GM18517 (cell line): ENCODE measurements at regions not wholly inside any gene's neighbourhood (a gene's known extent, or its start where the extent isn't known, plus 50 kb on each side); places are given as distances from the start of the nearest gene placed in this dataset.

Source experiments
- ATAC-seq: cut with Tn5 transposase; IDR thresholded peaks from one replicate; pipeline ENCODE4 v1.9.1; 2021; ENCODE audit warnings: mild to moderate bottlenecking, moderate library complexity; ENCODE audit not compliant: unreplicated experiment

GRCh38 chrX:38886112-38886511, 84.9 kb downstream of the MID1IP1 start:
- no peak for ATAC-seq

DNA sequence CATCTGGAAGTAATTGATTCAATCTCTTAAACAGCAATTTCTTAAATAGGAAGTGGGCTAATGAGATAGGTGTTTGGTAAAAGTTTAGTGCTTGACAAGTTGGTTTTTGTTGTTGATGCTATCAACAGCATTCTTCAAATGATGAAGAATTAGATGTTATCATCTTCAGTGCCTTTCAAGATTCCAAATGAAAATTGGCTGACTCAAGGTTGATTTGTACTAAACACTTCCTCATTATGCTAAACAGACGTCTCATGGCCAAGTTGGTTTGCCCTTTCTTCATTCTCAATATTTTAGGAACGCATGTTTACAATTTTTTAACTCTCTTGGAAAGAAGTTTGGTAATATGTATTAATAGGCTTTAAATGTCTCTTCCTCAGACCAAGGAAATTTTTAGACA, 86.0 kb downstream of the MID1IP1 start:
- ATAC-seq = no peak

- no peak for ATAC-seq
Observed at GRCh38 chrX:38890326-38890725, 89.1 kb downstream of the MID1IP1 start.

- ATAC-seq = no peak
Observed at GRCh38 chrX:38890963-38891362, 89.7 kb downstream of the MID1IP1 start.

DNA sequence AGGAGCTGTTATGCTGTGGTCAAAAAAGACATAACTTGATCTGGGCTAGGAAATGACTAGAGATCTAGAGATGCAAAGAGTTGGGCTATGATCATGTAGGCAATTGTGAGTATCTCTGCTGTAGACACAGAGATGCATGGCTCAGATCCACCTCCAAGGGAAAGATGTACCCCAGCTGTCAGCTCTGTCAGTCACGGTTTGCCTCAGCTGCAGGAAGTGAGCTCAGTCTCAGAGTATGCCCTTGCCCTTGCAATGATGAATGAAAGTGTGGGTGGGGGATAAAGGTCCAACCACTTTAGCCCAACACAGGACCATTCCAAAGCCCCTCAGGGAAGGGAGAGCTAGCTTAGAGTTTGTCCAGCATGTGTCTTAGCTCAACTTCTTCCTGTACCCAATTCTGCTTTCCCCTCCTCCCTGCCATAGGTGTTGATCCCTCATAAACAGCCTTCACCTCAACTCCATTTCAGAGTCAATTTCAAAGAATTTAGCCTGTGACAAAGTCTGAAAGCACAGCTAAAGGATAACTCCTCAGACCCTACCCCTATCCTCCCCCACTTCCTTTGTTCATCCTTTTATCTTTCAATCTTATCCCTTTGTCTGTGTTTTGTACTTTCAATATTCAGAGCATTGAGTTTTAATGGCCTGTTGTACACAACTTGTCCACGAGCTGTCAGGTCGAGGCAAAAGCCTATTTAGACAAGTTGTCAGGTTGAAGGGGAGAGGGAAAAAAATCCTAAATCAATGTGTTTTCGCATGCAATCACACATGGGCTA, 90.6 kb downstream of the MID1IP1 start:
- ATAC-seq = peak; percentile 87

DNA sequence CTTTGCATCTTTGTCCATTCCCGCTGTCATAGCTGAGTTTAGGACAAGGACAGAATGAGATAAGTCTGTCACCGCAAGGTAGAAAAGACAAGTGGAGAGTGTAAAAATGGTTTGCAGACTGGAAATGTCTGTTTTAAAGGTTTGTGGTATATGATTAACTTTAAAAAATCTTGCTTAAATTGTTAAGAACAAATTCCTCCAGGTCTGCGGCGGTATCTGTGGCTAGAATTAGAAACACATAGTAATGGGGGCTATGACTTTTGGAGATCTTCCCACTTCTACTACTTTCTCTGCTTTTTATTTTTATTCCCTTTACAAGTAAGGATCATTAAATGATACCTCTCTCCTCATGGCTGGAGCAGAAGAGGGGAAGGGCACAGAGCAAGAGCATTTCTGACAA, 92.2 kb downstream of the MID1IP1 start:
- ATAC-seq = no peak

GRCh38 chrX:38895775-38896174, 94.5 kb downstream of the MID1IP1 start:
- ATAC-seq = no peak

GRCh38 chrX:38896724-38897298, 95.6 kb downstream of the MID1IP1 start:
- peak; percentile 71 for ATAC-seq

DNA sequence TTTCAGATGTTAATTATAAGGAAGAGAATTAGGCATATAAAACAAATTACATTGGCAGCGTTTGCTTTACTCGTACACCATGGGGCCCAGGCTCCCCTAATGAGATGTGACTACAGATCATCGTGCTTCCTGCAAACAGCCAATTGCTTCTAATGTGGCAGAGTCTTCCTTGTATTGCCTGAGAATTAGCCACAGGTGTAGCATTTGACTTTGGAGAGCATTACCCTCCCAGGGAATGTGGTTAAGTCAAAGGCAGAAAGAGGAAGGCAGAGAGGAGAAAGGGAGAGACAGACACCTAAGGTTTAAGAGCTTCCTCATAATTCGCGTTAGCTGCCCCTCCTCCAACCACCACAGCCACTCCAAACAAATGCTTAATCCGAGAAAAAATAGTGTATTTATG, 97.0 kb downstream of the MID1IP1 start:
- ATAC-seq = no peak

DNA sequence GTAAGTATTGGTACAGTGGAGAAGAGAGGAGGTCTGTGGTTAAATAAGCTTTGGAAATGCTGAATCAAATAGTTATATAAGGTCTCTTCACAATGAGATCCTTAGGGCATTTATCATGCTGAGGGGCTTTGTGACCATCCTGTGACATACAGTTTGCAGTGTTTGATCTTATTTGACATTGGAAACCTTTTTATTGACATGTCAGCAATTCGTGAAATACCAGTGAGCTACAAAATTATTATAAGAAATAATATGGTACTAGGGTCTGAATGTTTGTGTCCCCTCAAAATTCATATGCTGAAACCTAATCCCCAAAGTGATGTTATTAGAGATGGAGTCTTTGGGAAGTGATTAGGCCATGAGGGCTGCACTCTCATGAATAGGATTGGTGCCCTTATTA, 98.4 kb downstream of the MID1IP1 start:
- no peak for ATAC-seq

- ATAC-seq = no peak
Observed at GRCh38 chrX:38900719-38901118, 99.5 kb downstream of the MID1IP1 start.

- ATAC-seq = no peak
Observed at GRCh38 chrX:38902972-38903492, 101.8 kb downstream of the MID1IP1 start.

DNA sequence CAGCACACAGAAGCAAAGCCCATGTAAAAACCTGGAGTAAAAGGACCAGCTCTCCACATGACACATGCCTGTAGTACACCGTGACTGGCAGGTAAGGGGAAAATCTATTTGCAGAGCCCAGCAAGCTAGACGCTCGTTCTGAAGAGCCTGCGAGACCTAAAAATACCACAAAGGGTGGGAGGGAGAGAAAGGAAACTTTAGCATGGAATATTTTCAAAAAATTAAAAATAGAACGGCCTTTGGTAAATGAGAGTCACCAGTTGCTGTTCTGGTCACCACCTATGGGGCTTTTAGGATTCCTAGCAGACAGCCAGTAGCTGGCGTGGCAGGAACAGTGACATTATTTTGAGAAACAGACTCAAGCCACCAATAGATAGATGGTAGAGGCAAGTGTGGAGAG, 115.5 kb downstream of the MID1IP1 start:
- ATAC-seq = no peak

GRCh38 chrX:38917954-38918353, 116.7 kb downstream of the MID1IP1 start:
- ATAC-seq = no peak

- no peak for ATAC-seq
Observed at GRCh38 chrX:38919202-38919601, 117.9 kb downstream of the MID1IP1 start.

- ATAC-seq = no peak
Observed at GRCh38 chrX:38919853-38920528, 118.7 kb downstream of the MID1IP1 start.

DNA sequence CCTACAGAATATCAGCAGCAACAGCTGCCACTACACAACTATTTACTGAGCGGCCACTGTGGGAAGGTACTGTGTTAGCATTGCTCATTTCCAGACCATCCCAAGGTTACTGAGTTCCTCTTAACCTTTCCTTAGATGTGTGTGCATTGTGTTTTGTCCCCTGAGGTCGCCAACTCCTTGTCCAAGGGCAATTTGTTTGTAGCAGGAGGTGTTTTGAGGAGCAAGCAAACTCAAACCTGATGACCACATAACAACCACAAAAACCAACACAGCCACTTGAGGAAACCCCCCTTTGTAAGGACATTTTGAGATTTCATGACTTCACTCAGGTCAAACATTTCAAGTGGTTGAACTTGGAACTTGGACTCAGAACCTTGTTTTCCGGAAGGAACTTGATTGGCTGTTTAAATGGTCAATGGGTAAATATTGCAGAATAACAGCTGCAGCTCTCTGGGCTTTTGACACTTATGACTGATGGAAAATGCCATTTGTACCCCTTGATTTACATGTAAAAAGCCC, 122.3 kb downstream of the MID1IP1 start:
- ATAC-seq = peak; percentile 50

DNA sequence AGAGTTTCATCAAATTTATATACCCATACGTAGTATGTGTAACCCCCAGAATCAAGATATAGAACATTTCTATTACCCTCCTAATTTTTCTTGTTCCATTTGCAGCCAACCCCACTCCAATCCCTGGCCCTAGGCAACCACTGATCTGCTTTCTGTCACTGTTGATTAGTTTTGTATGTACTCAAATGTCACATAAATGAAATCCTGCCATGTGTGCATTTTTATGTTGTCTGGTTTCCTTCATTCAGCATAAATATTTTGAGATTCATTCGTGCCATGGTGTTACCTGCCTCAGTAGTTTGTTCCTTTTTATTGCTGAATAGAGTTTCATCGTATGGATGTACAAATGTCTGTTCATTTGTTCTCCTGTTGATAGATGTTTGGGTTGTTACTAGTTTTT, 126.3 kb downstream of the MID1IP1 start:
- ATAC-seq = no peak

- no peak for ATAC-seq
Observed at GRCh38 chrX:38929966-38930421, 128.7 kb downstream of the MID1IP1 start.

GRCh38 chrX:38930474-38930873, 129.2 kb downstream of the MID1IP1 start:
- ATAC-seq = no peak

DNA sequence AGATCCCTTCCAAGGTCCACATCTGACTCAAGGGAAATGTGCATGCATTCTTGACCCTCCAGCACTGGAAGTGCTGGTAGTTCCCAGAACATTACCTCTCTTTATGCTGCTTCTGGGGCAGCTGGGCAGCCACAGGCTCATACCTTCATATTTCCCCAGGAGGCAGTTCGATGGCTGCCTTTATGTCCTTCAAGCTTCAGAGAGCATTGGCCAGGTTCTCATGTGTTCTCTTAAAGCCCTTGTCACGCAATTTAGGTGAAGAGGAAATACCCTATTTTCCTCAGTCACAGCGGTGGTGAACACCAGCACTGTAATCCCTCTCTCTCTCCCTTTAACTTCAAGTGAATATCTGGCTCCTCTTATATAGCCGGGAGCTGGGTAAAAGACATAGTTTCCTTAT, 134.3 kb downstream of the MID1IP1 start:
- ATAC-seq = no peak

DNA sequence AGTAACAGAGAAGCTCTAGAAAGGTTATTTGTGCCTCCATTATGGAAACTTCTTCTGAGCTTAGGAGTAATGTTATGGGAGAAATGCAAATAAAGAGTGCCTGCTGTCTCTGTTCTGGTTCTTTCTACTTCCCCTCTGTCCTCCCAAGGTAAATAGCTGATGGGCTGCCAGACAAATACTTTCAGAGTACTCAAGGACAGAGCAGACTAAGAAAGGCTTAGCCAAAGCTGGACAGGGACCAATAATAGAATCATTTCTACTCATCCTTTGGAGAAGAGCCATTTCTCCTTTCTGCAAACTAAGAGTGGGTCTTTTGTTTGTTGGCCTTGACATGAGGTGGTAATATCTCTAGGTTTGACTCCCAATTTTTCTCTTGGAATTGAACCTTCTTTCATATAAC, 136.1 kb downstream of the MID1IP1 start:
- no peak for ATAC-seq
